HFF-Myc (cell line): ENCODE measurements at regions not wholly inside any gene's neighbourhood (a gene's known extent, or its start where the extent isn't known, plus 50 kb on each side); places are given as distances from the start of the nearest gene placed in this dataset.

Experiments
- DNase-seq: peaks from one replicate; pipeline ENCODE4 v3.0.0-alpha.2; 2011; ENCODE audit warnings: low read depth; ENCODE audit errors: extremely low read depth
- H3K4me3 ChIP-seq: replicated peaks from 2 replicates; pipeline ENCODE4 v1.5.1; 2011; ENCODE audit warnings: low read depth, mild to moderate bottlenecking, control low read depth, low read length
- CTCF ChIP-seq: IDR thresholded peaks from 2 replicates; pipeline ENCODE4 v1.5.1; 2012; ENCODE audit warnings: mild to moderate bottlenecking, low read depth, low read length, control low read depth; ENCODE audit errors: missing control alignments

GRCh38 chr5:148953711-148954110, 109.2 kb downstream of the SH3TC2 start:
- DNase-seq = no peak
- no peak overlapping the region for H3K4me3 ChIP-seq
- TF ChIP-seq CTCF = no peak
